H9 (cell line): ENCODE measurements at regions not wholly inside any gene's neighbourhood (a gene's known extent, or its start where the extent isn't known, plus 50 kb on each side); places are given as distances from the start of the nearest gene placed in this dataset.

Experiments
- DNase-seq: peaks from one replicate; pipeline ENCODE4 v3.0.0-alpha.2; 2017
- H2AFZ ChIP-seq: one replicate; pipeline ENCODE4 v1.6.1; 2013; ENCODE audit warnings: mild to moderate bottlenecking, low read length, control low read depth, moderate library complexity
- H2AK5ac ChIP-seq: 2 replicates; pipeline ENCODE4 v1.6.1; 2013; ENCODE audit warnings: low read length, control low read depth, mixed read lengths; ENCODE audit not compliant: insufficient read length
- H2BK120ac ChIP-seq: one replicate; pipeline ENCODE4 v1.6.1; 2013; ENCODE audit warnings: low read depth, mild to moderate bottlenecking, low read length, control low read depth, inconsistent platforms; ENCODE audit not compliant: poor library complexity, severe bottlenecking
- H2BK12ac ChIP-seq: 2 replicates; pipeline ENCODE4 v1.6.1; 2013; ENCODE audit warnings: low read length, control low read depth, mixed read lengths, low read depth; ENCODE audit not compliant: insufficient read length
- H2BK15ac ChIP-seq: 2 replicates; pipeline ENCODE4 v1.6.1; 2013; ENCODE audit warnings: low read depth, low read length, control low read depth
- H2BK20ac ChIP-seq: one replicate; pipeline ENCODE4 v1.6.1; 2013; ENCODE audit warnings: low read depth, mild to moderate bottlenecking, low read length, control low read depth, inconsistent platforms; ENCODE audit not compliant: poor library complexity, severe bottlenecking
- H2BK5ac ChIP-seq: 2 replicates; pipeline ENCODE4 v1.6.1; 2013; ENCODE audit warnings: low read length, control low read depth, mixed read lengths; ENCODE audit not compliant: insufficient read length
- H3K14ac ChIP-seq: 2 replicates; pipeline ENCODE4 v1.6.1; 2013; ENCODE audit warnings: low read length, control low read depth; ENCODE audit not compliant: insufficient read depth
- H3K18ac ChIP-seq: 2 replicates; pipeline ENCODE4 v1.6.1; 2013; ENCODE audit warnings: low read depth, mild to moderate bottlenecking, mixed read lengths, low read length, control low read depth; ENCODE audit not compliant: insufficient read length
- H3K23ac ChIP-seq: 2 replicates; pipeline ENCODE4 v1.6.1; 2013; ENCODE audit warnings: low read length, control low read depth, mixed read lengths, low read depth; ENCODE audit not compliant: insufficient read length
- H3K23me2 ChIP-seq: 2 replicates; pipeline ENCODE4 v1.6.1; 2013; ENCODE audit warnings: low read depth, mild to moderate bottlenecking, mixed read lengths, low read length, control low read depth; ENCODE audit not compliant: insufficient read length, poor library complexity, severe bottlenecking
- H3K27ac ChIP-seq: 2 replicates; pipeline ENCODE4 v1.5.1; 2013; ENCODE audit warnings: low read length, control low read depth, mixed read lengths, low read depth; ENCODE audit not compliant: insufficient read length
- H3K27me3 ChIP-seq: 2 replicates; pipeline ENCODE4 v1.6.1; 2013; ENCODE audit warnings: low read length, control low read depth, inconsistent platforms; ENCODE audit not compliant: insufficient read depth
- H3K4ac ChIP-seq: 2 replicates; pipeline ENCODE4 v1.6.1; 2013; ENCODE audit warnings: low read depth, mild to moderate bottlenecking, control low read depth, inconsistent platforms, low read length, moderate library complexity
- H3K4me1 ChIP-seq: 2 replicates; pipeline ENCODE4 v1.6.1; 2013; ENCODE audit warnings: low read length, control low read depth, inconsistent platforms; ENCODE audit not compliant: insufficient read depth
- H3K4me2 ChIP-seq: 2 replicates; pipeline ENCODE4 v1.6.1; 2013; ENCODE audit warnings: low read length, control low read depth, mixed read lengths; ENCODE audit not compliant: insufficient read length, insufficient read depth
- H3K56ac ChIP-seq: 2 replicates; pipeline ENCODE4 v1.6.1; 2013; ENCODE audit warnings: low read depth, mild to moderate bottlenecking, mixed read lengths, low read length, control low read depth; ENCODE audit not compliant: insufficient read length
- H3K79me1 ChIP-seq: 2 replicates; pipeline ENCODE4 v1.6.1; 2013; ENCODE audit warnings: low read depth, mild to moderate bottlenecking, moderate library complexity, low read length, control low read depth, inconsistent platforms; ENCODE audit not compliant: insufficient read depth, poor library complexity, severe bottlenecking
- H3K79me2 ChIP-seq: 2 replicates; pipeline ENCODE4 v1.6.1; 2013; ENCODE audit warnings: low read length, control low read depth, inconsistent platforms; ENCODE audit not compliant: insufficient read depth
- H3K9ac ChIP-seq: 2 replicates; pipeline ENCODE4 v1.6.1; 2013; ENCODE audit warnings: low read length, control low read depth, mixed read lengths; ENCODE audit not compliant: insufficient read length; ENCODE audit errors: extremely low read depth
- H3K9me3 ChIP-seq: one replicate; pipeline ENCODE4 v1.6.1; 2013; ENCODE audit warnings: low read depth, low read length, inconsistent platforms; ENCODE audit not compliant: control insufficient read depth
- H3T11ph ChIP-seq: one replicate; pipeline ENCODE4 v1.6.1; 2013; ENCODE audit warnings: mild to moderate bottlenecking, low read length, control low read depth, inconsistent platforms
- H4K20me1 ChIP-seq: one replicate; pipeline ENCODE4 v1.6.1; 2013; ENCODE audit not compliant: control insufficient read depth, insufficient read length, insufficient read depth
- H4K5ac ChIP-seq: 2 replicates; pipeline ENCODE4 v1.6.1; 2013; ENCODE audit warnings: low read depth, mild to moderate bottlenecking, mixed read lengths, low read length, control low read depth; ENCODE audit not compliant: insufficient read length
- H4K8ac ChIP-seq: replicated peaks from 2 replicates; pipeline ENCODE4 v1.6.1; 2013; ENCODE audit warnings: low read length, control low read depth, mixed read lengths, low read depth; ENCODE audit not compliant: insufficient read length
- H4K91ac ChIP-seq: 2 replicates; pipeline ENCODE4 v1.6.1; 2013; ENCODE audit warnings: low read depth, mild to moderate bottlenecking, moderate library complexity, mixed read lengths, low read length, control low read depth; ENCODE audit not compliant: insufficient read length
- H3K27ac Mint-ChIP-seq, 3 experiments: 2 replicates in 2 of 3; 3 replicates in 1 of 3; pipeline ENCODE4 v1.8.0; 2020 to 2021; ENCODE audit warnings: mixed read lengths in 3 of 3, mild to moderate bottlenecking in 1 of 3, moderate library complexity in 1 of 3
- H3K27me3 Mint-ChIP-seq: 2 replicates; pipeline ENCODE4 v1.8.0; 2021; ENCODE audit warnings: low read depth, mild to moderate bottlenecking, moderate library complexity, mixed read lengths
- H3K36me3 Mint-ChIP-seq, 3 experiments: 2 replicates in 2 of 3; 3 replicates in 1 of 3; pipeline ENCODE4 v1.8.0; 2020 to 2021; ENCODE audit warnings: low read depth in 3 of 3, mixed read lengths in 3 of 3; ENCODE audit not compliant: insufficient read depth in 1 of 3
- H3K4me1 Mint-ChIP-seq, 2 experiments: 2 replicates each; pipeline ENCODE4 v1.8.0; 2020; ENCODE audit warnings: mixed read lengths in 2 of 2
- H3K4me3 Mint-ChIP-seq, 2 experiments: 2 replicates in 1 of 2; 3 replicates in 1 of 2; pipeline ENCODE4 v1.8.0; 2020 to 2021; ENCODE audit warnings: mild to moderate bottlenecking in 2 of 2, mixed read lengths in 2 of 2, moderate library complexity in 1 of 2
- H3K9me3 Mint-ChIP-seq, 2 experiments: 2 replicates in 1 of 2; 3 replicates in 1 of 2; pipeline ENCODE4 v1.8.0; 2020; ENCODE audit warnings: mild to moderate bottlenecking in 2 of 2, mixed read lengths in 2 of 2, moderate library complexity in 1 of 2
- WGBS: extraction: QIAGEN DNeasy Blood & Tissue Kit; methylation state at CpG from one replicate; pipeline ENCODE4 v1.1.7; 2013; ENCODE audit warnings: missing lambda C conversion rate, low lambda C conversion rate, mixed read lengths; ENCODE audit not compliant: insufficient read length; ENCODE audit errors: extremely low coverage; 5-methylcytosine and 5-hydroxymethylcytosine counted together
- TF ChIP-seq, protein P1 (sequence below): fragments of 200-600 bp; sonication (generic); conservative IDR thresholded peaks from 3 replicates; pipeline ENCODE4 v1.8.0; 2021; ENCODE audit warnings: antibody characterized with exemption, mild to moderate bottlenecking

GRCh38 chr6:78611102-78611620 is 256.2 kb upstream of the IRAK1BP1 start:
- no peak overlapping the region for H3K23ac ChIP-seq
- TF ChIP-seq, protein P1, sequence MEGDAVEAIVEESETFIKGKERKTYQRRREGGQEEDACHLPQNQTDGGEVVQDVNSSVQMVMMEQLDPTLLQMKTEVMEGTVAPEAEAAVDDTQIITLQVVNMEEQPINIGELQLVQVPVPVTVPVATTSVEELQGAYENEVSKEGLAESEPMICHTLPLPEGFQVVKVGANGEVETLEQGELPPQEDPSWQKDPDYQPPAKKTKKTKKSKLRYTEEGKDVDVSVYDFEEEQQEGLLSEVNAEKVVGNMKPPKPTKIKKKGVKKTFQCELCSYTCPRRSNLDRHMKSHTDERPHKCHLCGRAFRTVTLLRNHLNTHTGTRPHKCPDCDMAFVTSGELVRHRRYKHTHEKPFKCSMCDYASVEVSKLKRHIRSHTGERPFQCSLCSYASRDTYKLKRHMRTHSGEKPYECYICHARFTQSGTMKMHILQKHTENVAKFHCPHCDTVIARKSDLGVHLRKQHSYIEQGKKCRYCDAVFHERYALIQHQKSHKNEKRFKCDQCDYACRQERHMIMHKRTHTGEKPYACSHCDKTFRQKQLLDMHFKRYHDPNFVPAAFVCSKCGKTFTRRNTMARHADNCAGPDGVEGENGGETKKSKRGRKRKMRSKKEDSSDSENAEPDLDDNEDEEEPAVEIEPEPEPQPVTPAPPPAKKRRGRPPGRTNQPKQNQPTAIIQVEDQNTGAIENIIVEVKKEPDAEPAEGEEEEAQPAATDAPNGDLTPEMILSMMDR: no peak

More at GRCh38 chr6:78611102-78611620, 256.2 kb upstream of the IRAK1BP1 start:
- no CpG with 5 or more reads among the region's 7 CpGs for WGBS
- H3K18ac ChIP-seq: no peak overlapping the region
- H2AFZ ChIP-seq: no peak overlapping the region
- no peaks in the 10 kb centered on the region for H3K9me3 ChIP-seq
- no peak overlapping the region for H3K4me2 ChIP-seq
- no peak for DNase-seq
- H3K27ac ChIP-seq: no peak overlapping the region
- no peaks in the 10 kb centered on the region for H3K23me2 ChIP-seq
- no peak overlapping the region for H3K9ac ChIP-seq
- H2AK5ac ChIP-seq: no peak overlapping the region
- H3K9me3 Mint-ChIP-seq: no peaks in the 10 kb centered on the region
- H3K56ac ChIP-seq: no peak overlapping the region
- no peak overlapping the region for H2BK12ac ChIP-seq
- no peaks in the 10 kb centered on the region for H3K27me3 Mint-ChIP-seq
- H2BK120ac ChIP-seq: no peak overlapping the region
- no peak overlapping the region for H2BK20ac ChIP-seq
- H4K20me1 ChIP-seq: no peaks in the 10 kb centered on the region
- no peaks in the 10 kb centered on the region for H3K36me3 Mint-ChIP-seq
- H3K4me1 ChIP-seq: no peaks in the 10 kb centered on the region
- H3K4ac ChIP-seq: no peak overlapping the region
- H4K8ac ChIP-seq: no peak overlapping the region
- H4K5ac ChIP-seq: no peak overlapping the region
- no peak overlapping the region for H2BK5ac ChIP-seq
- H3K4me3 Mint-ChIP-seq: no peak overlapping the region
- peak overlapping the region; percentile 36; the same call in 1 of the 2 replicates for H3K14ac ChIP-seq
- no peaks in the 10 kb centered on the region for H3K27me3 ChIP-seq
- no peak overlapping the region for H2BK15ac ChIP-seq
- no peak overlapping the region for H4K91ac ChIP-seq
- peak overlapping the region; percentile 36 for H3T11ph ChIP-seq
- no peaks in the 10 kb centered on the region for H3K79me1 ChIP-seq
- H3K79me2 ChIP-seq: no peaks in the 10 kb centered on the region
- peaks cover 0 to 4% of the 10 kb centered on the region in 2 experiments; a peak in 2 of 4 replicates for H3K4me1 Mint-ChIP-seq
- no peak overlapping the region for H3K27ac Mint-ChIP-seq
